SK-N-SH treated with all-trans-retinoic acid at 6 μM for 48 hours (cell line): ENCODE measurements at regions not wholly inside any gene's neighbourhood (a gene's known extent, or its start where the extent isn't known, plus 50 kb on each side); places are given as distances from the start of the nearest gene placed in this dataset.

ENCODE experiments used
- GLIS3 ChIP-seq: fragments of 250-450 bp; sonication (Bioruptor Pico); IDR thresholded peaks from 2 replicates; pipeline ENCODE4 v1.5.0; 2020; ENCODE audit warnings: mild to moderate bottlenecking, moderate library complexity
- ISL1 ChIP-seq: fragments of 250-450 bp; sonication (Bioruptor Pico); IDR thresholded peaks from 2 replicates; pipeline ENCODE4 v2.1.2; 2022; ENCODE audit warnings: mild to moderate bottlenecking, moderate library complexity
- ZC3H10 ChIP-seq: fragments of 250-450 bp; sonication (Bioruptor Pico); IDR thresholded peaks from 2 replicates; pipeline ENCODE4 v1.5.1; 2021; ENCODE audit warnings: mild to moderate bottlenecking, moderate library complexity
- ZNF70 ChIP-seq: fragments of 450-650 bp; formaldehyde crosslinking; IDR thresholded peaks from 2 replicates; pipeline ENCODE4 v1.5.0; 2020; ENCODE audit warnings: mild to moderate bottlenecking, moderate library complexity
- TF ChIP-seq, protein P1 (sequence below): fragments of 250-450 bp; sonication (Bioruptor Pico); IDR thresholded peaks from 2 replicates; pipeline ENCODE4 v1.8.0; 2020; ENCODE audit warnings: mild to moderate bottlenecking, moderate library complexity, borderline replicate concordance
- TF ChIP-seq, protein P2 (sequence below): fragments of 250-450 bp; sonication (Bioruptor Pico); IDR thresholded peaks from 2 replicates; pipeline ENCODE4 v1.5.1; 2021; ENCODE audit warnings: mild to moderate bottlenecking, moderate library complexity

DNA sequence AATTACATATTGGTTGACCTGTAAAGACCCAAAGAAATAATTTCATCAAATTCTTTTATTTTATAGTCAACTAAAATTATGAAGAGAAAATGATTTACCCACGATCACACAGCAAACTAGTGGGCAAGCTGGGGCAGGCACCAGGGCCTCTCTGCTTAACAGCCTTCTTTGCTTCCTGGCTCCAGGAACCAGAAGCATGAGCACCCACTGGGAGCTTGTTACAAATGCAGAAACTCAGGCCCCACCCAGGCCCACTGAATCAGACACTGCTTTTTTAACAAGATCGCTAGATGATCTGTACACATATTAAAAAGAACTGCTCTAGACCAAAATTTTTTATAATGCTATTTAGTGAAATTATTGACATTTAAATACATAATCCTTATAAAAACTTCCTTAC lies 95.0 kb downstream of the GEMIN8 start:
- TF ChIP-seq ZNF70 (CRISPR knock-in tag): no peak
- TF ChIP-seq, protein P1, sequence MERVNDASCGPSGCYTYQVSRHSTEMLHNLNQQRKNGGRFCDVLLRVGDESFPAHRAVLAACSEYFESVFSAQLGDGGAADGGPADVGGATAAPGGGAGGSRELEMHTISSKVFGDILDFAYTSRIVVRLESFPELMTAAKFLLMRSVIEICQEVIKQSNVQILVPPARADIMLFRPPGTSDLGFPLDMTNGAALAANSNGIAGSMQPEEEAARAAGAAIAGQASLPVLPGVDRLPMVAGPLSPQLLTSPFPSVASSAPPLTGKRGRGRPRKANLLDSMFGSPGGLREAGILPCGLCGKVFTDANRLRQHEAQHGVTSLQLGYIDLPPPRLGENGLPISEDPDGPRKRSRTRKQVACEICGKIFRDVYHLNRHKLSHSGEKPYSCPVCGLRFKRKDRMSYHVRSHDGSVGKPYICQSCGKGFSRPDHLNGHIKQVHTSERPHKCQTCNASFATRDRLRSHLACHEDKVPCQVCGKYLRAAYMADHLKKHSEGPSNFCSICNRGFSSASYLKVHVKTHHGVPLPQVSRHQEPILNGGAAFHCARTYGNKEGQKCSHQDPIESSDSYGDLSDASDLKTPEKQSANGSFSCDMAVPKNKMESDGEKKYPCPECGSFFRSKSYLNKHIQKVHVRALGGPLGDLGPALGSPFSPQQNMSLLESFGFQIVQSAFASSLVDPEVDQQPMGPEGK (CRISPR knock-in tag): no peak
- no peak for TF ChIP-seq ZC3H10 (CRISPR knock-in tag)
- TF ChIP-seq, protein P2, sequence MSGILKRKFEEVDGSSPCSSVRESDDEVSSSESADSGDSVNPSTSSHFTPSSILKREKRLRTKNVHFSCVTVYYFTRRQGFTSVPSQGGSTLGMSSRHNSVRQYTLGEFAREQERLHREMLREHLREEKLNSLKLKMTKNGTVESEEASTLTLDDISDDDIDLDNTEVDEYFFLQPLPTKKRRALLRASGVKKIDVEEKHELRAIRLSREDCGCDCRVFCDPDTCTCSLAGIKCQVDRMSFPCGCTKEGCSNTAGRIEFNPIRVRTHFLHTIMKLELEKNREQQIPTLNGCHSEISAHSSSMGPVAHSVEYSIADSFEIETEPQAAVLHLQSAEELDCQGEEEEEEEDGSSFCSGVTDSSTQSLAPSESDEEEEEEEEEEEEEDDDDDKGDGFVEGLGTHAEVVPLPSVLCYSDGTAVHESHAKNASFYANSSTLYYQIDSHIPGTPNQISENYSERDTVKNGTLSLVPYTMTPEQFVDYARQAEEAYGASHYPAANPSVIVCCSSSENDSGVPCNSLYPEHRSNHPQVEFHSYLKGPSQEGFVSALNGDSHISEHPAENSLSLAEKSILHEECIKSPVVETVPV (CRISPR knock-in tag): no peak
- TF ChIP-seq GLIS3 (CRISPR knock-in tag): no peak
- TF ChIP-seq ISL1: no peak
